ENCODE measurements at regions not wholly inside any gene's neighbourhood (a gene's known extent, or its start where the extent isn't known, plus 50 kb on each side); places are given as distances from the start of the nearest gene placed in this dataset.

- Histone ChIP-seq H3K56ac (replicated peaks; ENCODE audit: insufficient read length, low read depth, low read length) (no peak overlapping the region), H3K4me2 (ENCODE audit: insufficient read depth in 1 of 2, low read depth in 2 of 2, low read length in 2 of 2) (no peak overlapping the region)
- TF ChIP-seq ASH2L (IDR thresholded peaks at IDR 0.05; ENCODE audit: low read length) (no peak), SUZ12 (IDR thresholded peaks at IDR 0.05; ENCODE audit: low read length) (no peak), SP1 (IDR thresholded peaks at IDR 0.05; ENCODE audit: low read depth, low read length) (no peak), USF2 (IDR thresholded peaks at IDR 0.05; ENCODE audit: low read length) (no peak), EP300 (IDR thresholded peaks at IDR 0.05; ENCODE audit: borderline replicate concordance in 1 of 2, low read depth in 2 of 2, low read length in 2 of 2) (no peak), RFX5 (IDR thresholded peaks at IDR 0.05; ENCODE audit: borderline replicate concordance, low read depth, low read length) (no peak), RBBP5 (IDR thresholded peaks at IDR 0.05; ENCODE audit: borderline replicate concordance, low read depth, low read length) (no peak), SP2 (IDR thresholded peaks at IDR 0.05; ENCODE audit: low read length) (no peak), RAD21 (IDR thresholded peaks at IDR 0.05 in 1 of 2, conservative IDR thresholded peaks at IDR 0.05 in 1 of 2; ENCODE audit: low read depth in 2 of 2, low read length in 2 of 2) (no peak), KDM5A (IDR thresholded peaks at IDR 0.05; ENCODE audit: low read length) (no peak), E2F6 (IDR thresholded peaks at IDR 0.05) (no peak)
Measured at GRCh38 chr11:112374486-112375140, 114.0 kb upstream of the PLET1 start.

More at GRCh38 chr11:112374486-112375140, 114.0 kb upstream of the PLET1 start:
- Histone ChIP-seq H2BK120ac (replicated peaks; ENCODE audit: low read depth, low read length) (no peak overlapping the region), H3K4ac (replicated peaks; ENCODE audit: insufficient read length, low read depth, low read length) (no peak overlapping the region), H3K14ac (ENCODE audit: insufficient read length) (no peak overlapping the region), H2BK12ac (ENCODE audit: low read depth, low read length) (no peak overlapping the region), H3K36me3 (ENCODE audit: control insufficient read depth in 2 of 4, insufficient read depth in 4 of 4, low read length in 3 of 4) (no peaks in the 10 kb centered on the region), H4K91ac (replicated peaks; ENCODE audit: insufficient read length, low read length) (no peak overlapping the region), H3K18ac (ENCODE audit: extremely low read depth, low read length) (no peak overlapping the region), H3K4me1 (replicated peaks in 1 of 4; ENCODE audit: control insufficient read depth in 3 of 4, insufficient read depth in 4 of 4, low read length in 3 of 4) (no peaks in the 10 kb centered on the region), H4K5ac (ENCODE audit: insufficient read length, low read depth, low read length) (no peak overlapping the region), H3K79me2 (ENCODE audit: control insufficient read depth in 1 of 2, insufficient read depth in 2 of 2, low read length in 2 of 2) (no peaks in the 10 kb centered on the region), H4K8ac (ENCODE audit: extremely low read depth, insufficient read depth, low read length) (no peak overlapping the region), H3K23me2 (ENCODE audit: low read depth, low read length) (no peaks in the 10 kb centered on the region; the same call in 1 of the 2 replicates), H3K4me3 (ENCODE audit: extremely low read depth in 1 of 4, insufficient read depth in 2 of 4, low read depth in 3 of 4, low read length in 4 of 4) (no peak overlapping the region), H3K27ac (ENCODE audit: low read depth, low read length) (no peak overlapping the region), H3K79me1 (ENCODE audit: low read depth, low read length) (no peaks in the 10 kb centered on the region), H4K20me1 (replicated peaks in 1 of 2; ENCODE audit: control insufficient read depth in 1 of 2, insufficient read depth in 2 of 2, low read length in 2 of 2) (no peaks in the 10 kb centered on the region), H3K9ac (replicated peaks in 1 of 4; ENCODE audit: extremely low read depth in 1 of 4, low read depth in 3 of 4, low read length in 3 of 4) (no peak overlapping the region), H2BK5ac (ENCODE audit: low read depth, low read length) (no peak overlapping the region), H2AFZ (ENCODE audit: low read length) (no peak overlapping the region), H3K27me3 (replicated peaks in 1 of 4; ENCODE audit: control insufficient read depth in 3 of 4, extremely low read depth in 1 of 4, insufficient read depth in 3 of 4, low read length in 3 of 4) (no peaks in the 10 kb centered on the region), H2BK20ac (ENCODE audit: low read length) (no peak overlapping the region), H3K23ac (ENCODE audit: insufficient read length) (no peak overlapping the region), H3K9me3 (ENCODE audit: insufficient read depth in 2 of 2, low read depth in 1 of 2, low read length in 1 of 2) (no peaks in the 10 kb centered on the region), H2BK15ac (ENCODE audit: low read length) (no peak overlapping the region), H2AK5ac (ENCODE audit: low read depth, low read length) (no peak overlapping the region)
- DNase-seq (ENCODE audit: low read depth in 1 of 2, low spot score in 2 of 2) (no peak), FAIRE-seq (no peak)
- POLR2A ChIA-PET (ENCODE audit: partially characterized antibody): interaction anchor here (0.6 to 1.0 kb wide), 2 partner anchors 9 to 293 kb away, joined by 3 to 4 read pairs; no protein-coding TSS in a partner anchor
- CTCF ChIA-PET (ENCODE audit: partially characterized antibody): interaction anchor here (1.0 to 1.8 kb wide), 4 partner anchors 29 to 213 kb away, joined by 3 to 6 read pairs (median 4); no protein-coding TSS in a partner anchor
- 86% methylated on average over 9 of the region's 9 CpGs; no CpG with 5 or more reads in 1 of the 2 experiments for WGBS, 2 experiments (ENCODE audit: extremely low coverage in 1 of 2, insufficient coverage in 1 of 2, insufficient read length in 1 of 2, insufficient replicate concordance in 2 of 2, low coverage in 1 of 2, low lambda C conversion rate in 2 of 2, missing lambda C conversion rate in 1 of 2)

Measured in H1 (cell line).